Adrenal gland (tissue), 5 donors: ENCODE measurements at regions not wholly inside any gene's neighbourhood (a gene's known extent, or its start where the extent isn't known, plus 50 kb on each side); places are given as distances from the start of the nearest gene placed in this dataset.

ENCODE experiments used
- POLR2A ChIP-seq, 2 donors: fragments of 450-650 bp; IDR thresholded peaks; one replicate each; pipeline ENCODE4 v1.6.1; 2017; ENCODE audit warnings: antibody characterized with exemption in 2 of 2, mild to moderate bottlenecking in 2 of 2, moderate library complexity in 1 of 2
- TF ChIP-seq, protein P1 (sequence below), 6 experiments: fragments of 450-650 bp in 4 of 6; fragments of 200-600 bp in 2 of 6; sonication (generic) in 1 of 6; IDR thresholded peaks; 1 replicate in 5 of 6; 2 replicates in 1 of 6; pipeline versions ENCODE4 v1.5.1 to v1.8.0; 2016 to 2021; ENCODE audit warnings: antibody characterized with exemption in 6 of 6, mild to moderate bottlenecking in 2 of 6, moderate library complexity in 1 of 6
- donor health status: DM: no; HTN: no; CAD: no.

GRCh38 chr3:144963810-144964209, 992.2 kb downstream of the DIPK2A start:
- TF ChIP-seq, protein P1, sequence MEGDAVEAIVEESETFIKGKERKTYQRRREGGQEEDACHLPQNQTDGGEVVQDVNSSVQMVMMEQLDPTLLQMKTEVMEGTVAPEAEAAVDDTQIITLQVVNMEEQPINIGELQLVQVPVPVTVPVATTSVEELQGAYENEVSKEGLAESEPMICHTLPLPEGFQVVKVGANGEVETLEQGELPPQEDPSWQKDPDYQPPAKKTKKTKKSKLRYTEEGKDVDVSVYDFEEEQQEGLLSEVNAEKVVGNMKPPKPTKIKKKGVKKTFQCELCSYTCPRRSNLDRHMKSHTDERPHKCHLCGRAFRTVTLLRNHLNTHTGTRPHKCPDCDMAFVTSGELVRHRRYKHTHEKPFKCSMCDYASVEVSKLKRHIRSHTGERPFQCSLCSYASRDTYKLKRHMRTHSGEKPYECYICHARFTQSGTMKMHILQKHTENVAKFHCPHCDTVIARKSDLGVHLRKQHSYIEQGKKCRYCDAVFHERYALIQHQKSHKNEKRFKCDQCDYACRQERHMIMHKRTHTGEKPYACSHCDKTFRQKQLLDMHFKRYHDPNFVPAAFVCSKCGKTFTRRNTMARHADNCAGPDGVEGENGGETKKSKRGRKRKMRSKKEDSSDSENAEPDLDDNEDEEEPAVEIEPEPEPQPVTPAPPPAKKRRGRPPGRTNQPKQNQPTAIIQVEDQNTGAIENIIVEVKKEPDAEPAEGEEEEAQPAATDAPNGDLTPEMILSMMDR (IDR thresholded peaks at IDR 0.05): no peak
- TF ChIP-seq POLR2A (IDR thresholded peaks at IDR 0.05): no peak
